Lower leg skin (tissue), 3 donors: ENCODE measurements at regions not wholly inside any gene's neighbourhood (a gene's known extent, or its start where the extent isn't known, plus 50 kb on each side); places are given as distances from the start of the nearest gene placed in this dataset.

Experiments used
- POLR2A ChIP-seq, 2 donors: fragments of 450-650 bp; IDR thresholded peaks; one replicate each; pipeline ENCODE4 v1.6.1; 2016 to 2017; ENCODE audit warnings: antibody characterized with exemption in 2 of 2, mild to moderate bottlenecking in 1 of 2, moderate library complexity in 1 of 2
- TF ChIP-seq, protein P1 (sequence below), 3 donors: fragments of 450-650 bp; IDR thresholded peaks; one replicate each; pipeline ENCODE4 v1.5.1; 2016; ENCODE audit warnings: antibody characterized with exemption in 3 of 3, mild to moderate bottlenecking in 3 of 3, moderate library complexity in 2 of 3

DNA sequence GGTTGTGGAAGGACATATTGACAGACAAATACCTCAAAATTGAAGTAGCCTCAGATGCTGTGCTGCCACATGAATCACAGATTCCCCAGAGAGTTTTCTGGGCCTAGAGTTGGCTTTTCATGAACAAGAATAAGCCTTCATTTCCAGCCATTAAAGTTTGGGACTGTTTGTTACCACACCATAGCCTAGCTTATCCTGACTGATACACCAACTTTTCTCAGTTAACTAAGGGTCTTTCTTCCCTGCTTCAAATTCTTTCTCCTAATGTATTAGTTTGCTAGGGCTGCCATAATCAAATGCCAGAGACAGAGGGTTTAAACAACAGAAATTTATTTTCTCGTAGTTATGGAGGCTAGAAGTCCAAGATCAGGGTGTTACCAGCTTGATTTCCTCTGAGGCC lies 237.4 kb upstream of the ZFP64 start:
- TF ChIP-seq, protein P1, sequence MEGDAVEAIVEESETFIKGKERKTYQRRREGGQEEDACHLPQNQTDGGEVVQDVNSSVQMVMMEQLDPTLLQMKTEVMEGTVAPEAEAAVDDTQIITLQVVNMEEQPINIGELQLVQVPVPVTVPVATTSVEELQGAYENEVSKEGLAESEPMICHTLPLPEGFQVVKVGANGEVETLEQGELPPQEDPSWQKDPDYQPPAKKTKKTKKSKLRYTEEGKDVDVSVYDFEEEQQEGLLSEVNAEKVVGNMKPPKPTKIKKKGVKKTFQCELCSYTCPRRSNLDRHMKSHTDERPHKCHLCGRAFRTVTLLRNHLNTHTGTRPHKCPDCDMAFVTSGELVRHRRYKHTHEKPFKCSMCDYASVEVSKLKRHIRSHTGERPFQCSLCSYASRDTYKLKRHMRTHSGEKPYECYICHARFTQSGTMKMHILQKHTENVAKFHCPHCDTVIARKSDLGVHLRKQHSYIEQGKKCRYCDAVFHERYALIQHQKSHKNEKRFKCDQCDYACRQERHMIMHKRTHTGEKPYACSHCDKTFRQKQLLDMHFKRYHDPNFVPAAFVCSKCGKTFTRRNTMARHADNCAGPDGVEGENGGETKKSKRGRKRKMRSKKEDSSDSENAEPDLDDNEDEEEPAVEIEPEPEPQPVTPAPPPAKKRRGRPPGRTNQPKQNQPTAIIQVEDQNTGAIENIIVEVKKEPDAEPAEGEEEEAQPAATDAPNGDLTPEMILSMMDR (IDR thresholded peaks at IDR 0.05), result no peak
- TF ChIP-seq POLR2A (IDR thresholded peaks at IDR 0.05), result no peak
